B cell (primary cell): ENCODE measurements at regions not wholly inside any gene's neighbourhood (a gene's known extent, or its start where the extent isn't known, plus 50 kb on each side); places are given as distances from the start of the nearest gene placed in this dataset.
A peak's percentile ranks its signal among the peaks of the same experiment; 100 is the strongest.

Source experiments
- ATAC-seq: fragments of 200-7000 bp; cut with Tn5 transposase; one replicate; pipeline ENCODE4 v1.10.0; 2021; ENCODE audit warnings: low read depth, mild to moderate bottlenecking, moderate number of reproducible peaks, moderate library complexity
- CTCF ChIA-PET: fragments of 350-600 bp; sonication (Branson Sonifier 250); formaldehyde crosslinking; loops from one replicate; lab custom pipeline; 2021; ENCODE audit warnings: antibody characterized with exemption, inconsistent platforms; lab: Charles Lee
- POLR2A ChIA-PET: fragments of 350-600 bp; sonication (Branson Sonifier 250); formaldehyde crosslinking; loops from one replicate; lab custom pipeline; 2021; ENCODE audit warnings: antibody characterized with exemption; lab: Charles Lee
- DNase-seq: peaks from one replicate; pipeline ENCODE4 v3.0.0; 2013
- H2AFZ ChIP-seq: 2 replicates; pipeline ENCODE4 v1.6.1; 2012; ENCODE audit warnings: mild to moderate bottlenecking, low read depth, low read length; ENCODE audit not compliant: insufficient read depth, poor library complexity, severe bottlenecking
- H3K27ac ChIP-seq, 2 donors: 1 replicate in 1 of 2; 2 replicates in 1 of 2; pipeline ENCODE4 v1.5.1; 2012 to 2013; ENCODE audit warnings: low read length in 2 of 2, mild to moderate bottlenecking in 2 of 2, moderate library complexity in 1 of 2
- H3K27me3 ChIP-seq, 4 experiments: fragments of 200-600 bp in 1 of 4; sonication (generic) in 1 of 4; replicated peaks in 1 of 4; 1 replicate in 2 of 4; 2 replicates in 2 of 4; pipeline versions ENCODE4 v1.6.1 to v1.7.0; 2013 to 2016; ENCODE audit warnings: low read length in 3 of 4, mild to moderate bottlenecking in 2 of 4, mixed read lengths in 1 of 4, moderate library complexity in 1 of 4; ENCODE audit not compliant: insufficient read depth in 4 of 4, control insufficient read depth in 3 of 4; ENCODE audit errors: control extremely low read depth in 1 of 4
- H3K36me3 ChIP-seq, 2 experiments: replicated peaks in 1 of 2; 1 replicate in 1 of 2; 2 replicates in 1 of 2; pipeline versions ENCODE4 v1.6.1 to v1.7.1; 2013; ENCODE audit warnings: low read length in 1 of 2; ENCODE audit not compliant: insufficient read depth in 2 of 2, control insufficient read depth in 1 of 2; ENCODE audit errors: control extremely low read depth in 1 of 2, extremely low read depth in 1 of 2
- H3K4me1 ChIP-seq, 2 donors: fragments of 200-600 bp in 1 of 2; sonication (generic) in 1 of 2; 1 replicate in 1 of 2; 2 replicates in 1 of 2; pipeline versions ENCODE4 v1.5.1 to v1.6.1; 2013 to 2017; ENCODE audit warnings: low read length in 2 of 2; ENCODE audit not compliant: control insufficient read depth in 2 of 2, insufficient read depth in 2 of 2
- H3K4me2 ChIP-seq: replicated peaks from 2 replicates; pipeline ENCODE3; 2012; ENCODE audit warnings: mild to moderate bottlenecking, low read depth, low read length; ENCODE audit not compliant: poor library complexity, severe bottlenecking
- H3K4me3 ChIP-seq, 5 experiments: fragments of 200-600 bp in 1 of 5; sonication (generic) in 1 of 5; 1 replicate in 3 of 5; 2 replicates in 2 of 5; pipeline versions ENCODE4 v1.5.1 to v1.7.0; 2011 to 2016; ENCODE audit warnings: low read length in 4 of 5, mild to moderate bottlenecking in 4 of 5, low read depth in 2 of 5, control low read depth in 1 of 5, moderate library complexity in 1 of 5; ENCODE audit not compliant: insufficient read depth in 1 of 5; ENCODE audit errors: control extremely low read depth in 1 of 5, extremely low read depth in 1 of 5
- H3K79me2 ChIP-seq: fragments of 200-600 bp; sonication (generic); one replicate; pipeline ENCODE4 v1.6.0; 2016; ENCODE audit warnings: low read length; ENCODE audit not compliant: control insufficient read depth, insufficient read depth
- H3K9ac ChIP-seq: fragments of 200-600 bp; sonication (generic); 2 replicates; pipeline ENCODE4 v1.6.1; 2017; ENCODE audit warnings: mild to moderate bottlenecking, low read length, moderate library complexity
- H3K9me3 ChIP-seq, 3 donors: one replicate each; pipeline versions ENCODE4 v1.6.1 to v1.7.1; 2013; ENCODE audit warnings: low read length in 2 of 3; ENCODE audit not compliant: control insufficient read depth in 2 of 3, insufficient read depth in 1 of 3; ENCODE audit errors: control extremely low read depth in 1 of 3
- H4K20me1 ChIP-seq: 2 replicates; pipeline ENCODE4 v1.6.0; 2012; ENCODE audit warnings: mild to moderate bottlenecking, low read length; ENCODE audit not compliant: insufficient read depth, control insufficient read depth, poor library complexity, severe bottlenecking
- H3K27ac Mint-ChIP-seq: one replicate; pipeline ENCODE4 v1.8.0; 2021; ENCODE audit warnings: mixed read lengths
- H3K27me3 Mint-ChIP-seq: one replicate; pipeline ENCODE4 v1.8.0; 2021; ENCODE audit warnings: mixed read lengths
- H3K4me1 Mint-ChIP-seq: one replicate; pipeline ENCODE4 v1.8.0; 2021; ENCODE audit warnings: mixed read lengths
- H3K4me3 Mint-ChIP-seq: one replicate; pipeline ENCODE4 v1.8.0; 2021; ENCODE audit warnings: mixed read lengths
- H3K9me3 Mint-ChIP-seq: one replicate; pipeline ENCODE4 v1.8.0; 2022; ENCODE audit warnings: mixed read lengths; ENCODE audit not compliant: insufficient read depth
- EZH2 ChIP-seq: IDR thresholded peaks from 2 replicates; pipeline ENCODE4 v1.6.1; 2012; ENCODE audit warnings: borderline replicate concordance, low read depth, mild to moderate bottlenecking, moderate library complexity, low read length; ENCODE audit not compliant: insufficient read depth, poor library complexity, severe bottlenecking
- WGBS: methylation state at CpG from one replicate; pipeline ENCODE4 v1.1.5; 2013; ENCODE audit warnings: missing lambda C conversion rate; ENCODE audit not compliant: insufficient coverage; 5-methylcytosine and 5-hydroxymethylcytosine counted together
- intact Hi-C: fragments of 100-400 bp; cut with micrococcal nuclease; formaldehyde crosslinking; loops from one replicate; pipeline ENCODE4 v1.10.0; 2022
- TF ChIP-seq, protein P1 (sequence below): fragments of 200-600 bp; IDR thresholded peaks from one replicate; pipeline ENCODE4 v1.8.0; 2022; ENCODE audit warnings: antibody characterized with exemption, mild to moderate bottlenecking

DNA sequence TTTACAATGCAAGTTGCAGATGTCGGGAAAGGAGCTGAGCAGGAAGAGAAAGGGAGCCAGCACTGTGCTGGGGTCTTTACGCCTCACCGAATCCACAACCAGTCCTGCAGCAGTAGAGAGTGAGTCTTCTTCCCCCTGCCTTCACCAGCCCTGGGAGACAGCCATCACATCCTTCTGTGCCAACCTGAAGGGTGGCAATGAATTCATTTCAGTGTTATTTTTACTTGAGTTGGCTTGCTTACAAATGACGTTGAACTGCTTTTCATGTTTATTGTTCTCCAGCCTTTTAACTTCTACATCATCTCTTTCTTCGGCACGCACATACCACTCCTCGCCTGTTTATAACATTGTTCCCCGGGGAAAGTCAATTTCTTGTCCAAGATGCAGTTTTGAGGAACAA lies 77.1 kb downstream of the TRIM42 start:
- Histone ChIP-seq H3K27me3 (peaks cover 0 to 5% (median 2%) of the 10 kb centered on the region in 4 experiments), H3K27ac (no peak overlapping the region), H3K4me2 (peak overlapping the region; percentile 2), H3K79me2 (no peaks in the 10 kb centered on the region), H4K20me1 (no peaks in the 10 kb centered on the region), H3K36me3 (no peaks in the 10 kb centered on the region), H2AFZ (no peak overlapping the region), H3K4me1 (peaks cover 31% of the 10 kb centered on the region in 2 donors), H3K9me3 (no peaks in the 10 kb centered on the region), H3K4me3 (no peak overlapping the region), H3K9ac (no peak overlapping the region)
- WGBS: 47% methylated on average over 6 of the region's 8 CpGs
- intact Hi-C loops: no loop called here
- no peak for ATAC-seq
- no peak for DNase-seq
- H3K27me3 Mint-ChIP-seq: peaks cover 14% of the 10 kb centered on the region
- H3K27ac Mint-ChIP-seq: no peak overlapping the region
- no peaks in the 10 kb centered on the region for H3K9me3 Mint-ChIP-seq
- H3K4me3 Mint-ChIP-seq: peak overlapping the region; percentile 44
- ChIA-PET POLR2A (no interaction called here), CTCF (no interaction called here)
- H3K4me1 Mint-ChIP-seq: peaks cover 48% of the 10 kb centered on the region
- TF ChIP-seq EZH2: no peak
- TF ChIP-seq, protein P1, sequence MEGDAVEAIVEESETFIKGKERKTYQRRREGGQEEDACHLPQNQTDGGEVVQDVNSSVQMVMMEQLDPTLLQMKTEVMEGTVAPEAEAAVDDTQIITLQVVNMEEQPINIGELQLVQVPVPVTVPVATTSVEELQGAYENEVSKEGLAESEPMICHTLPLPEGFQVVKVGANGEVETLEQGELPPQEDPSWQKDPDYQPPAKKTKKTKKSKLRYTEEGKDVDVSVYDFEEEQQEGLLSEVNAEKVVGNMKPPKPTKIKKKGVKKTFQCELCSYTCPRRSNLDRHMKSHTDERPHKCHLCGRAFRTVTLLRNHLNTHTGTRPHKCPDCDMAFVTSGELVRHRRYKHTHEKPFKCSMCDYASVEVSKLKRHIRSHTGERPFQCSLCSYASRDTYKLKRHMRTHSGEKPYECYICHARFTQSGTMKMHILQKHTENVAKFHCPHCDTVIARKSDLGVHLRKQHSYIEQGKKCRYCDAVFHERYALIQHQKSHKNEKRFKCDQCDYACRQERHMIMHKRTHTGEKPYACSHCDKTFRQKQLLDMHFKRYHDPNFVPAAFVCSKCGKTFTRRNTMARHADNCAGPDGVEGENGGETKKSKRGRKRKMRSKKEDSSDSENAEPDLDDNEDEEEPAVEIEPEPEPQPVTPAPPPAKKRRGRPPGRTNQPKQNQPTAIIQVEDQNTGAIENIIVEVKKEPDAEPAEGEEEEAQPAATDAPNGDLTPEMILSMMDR: no peak

DNA sequence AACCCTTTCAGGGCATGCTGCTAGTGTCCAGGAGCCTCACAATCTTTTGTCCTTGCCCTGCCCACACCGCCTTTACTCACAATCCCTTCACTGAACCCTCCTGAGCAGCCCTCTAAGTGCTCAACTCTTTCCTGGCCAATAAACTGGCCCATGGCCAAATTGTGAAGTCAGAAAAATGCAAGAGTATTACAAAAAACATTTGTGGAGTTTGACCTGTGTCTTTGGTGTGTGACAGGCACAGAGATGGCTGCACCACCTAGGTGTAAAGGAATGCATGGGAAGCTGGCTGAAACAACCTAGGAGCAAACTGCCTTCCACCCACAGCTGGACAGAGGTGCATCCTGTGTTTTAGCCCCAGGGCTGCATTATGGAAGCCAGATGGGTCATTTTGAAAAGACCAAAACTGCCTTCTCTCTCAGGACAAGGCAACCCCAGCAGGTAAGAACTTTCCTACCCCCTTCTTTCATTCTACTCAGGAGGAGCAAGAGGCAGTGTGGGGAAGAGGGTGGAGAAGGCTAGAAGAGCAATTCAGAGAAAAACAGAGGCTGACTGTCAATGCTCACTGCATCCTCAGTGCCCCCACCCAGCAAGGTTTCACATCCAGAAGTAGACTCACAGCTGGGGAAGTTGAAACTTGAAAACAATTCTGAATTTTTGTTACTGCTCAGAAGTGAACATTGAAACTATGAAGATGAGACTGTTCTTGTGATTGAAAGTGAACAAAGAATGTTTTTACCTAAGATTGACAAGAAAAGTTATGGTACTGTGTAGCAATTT lies 78.6 kb downstream of the TRIM42 start:
- H3K9me3 Mint-ChIP-seq: no peaks in the 10 kb centered on the region
- no peak overlapping the region for H3K4me3 ChIP-seq
- WGBS: 88% methylated on average over 1 of the region's 1 CpG
- H3K79me2 ChIP-seq: no peaks in the 10 kb centered on the region
- H3K4me1 ChIP-seq: peaks cover 31% of the 10 kb centered on the region in 2 donors
- H3K9me3 ChIP-seq: no peaks in the 10 kb centered on the region
- peaks cover 10% of the 10 kb centered on the region for H3K27me3 Mint-ChIP-seq
- H4K20me1 ChIP-seq: no peaks in the 10 kb centered on the region
- H3K4me1 Mint-ChIP-seq: peaks cover 55% of the 10 kb centered on the region
- intact Hi-C loops: no loop called here
- ChIA-PET CTCF (no interaction called here), POLR2A (no interaction called here)
- peak overlapping the region in 1 of 2 donors; percentile 10 for H3K27ac ChIP-seq
- H3K4me2 ChIP-seq: peak overlapping the region; percentile 28
- no peak for TF ChIP-seq EZH2
- TF ChIP-seq, protein P1: no peak
- DNase-seq (no peak), ATAC-seq (peak; percentile 33)
- H3K9ac ChIP-seq: no peak overlapping the region
- no peak overlapping the region for H2AFZ ChIP-seq
- no peaks in the 10 kb centered on the region for H3K27me3 ChIP-seq
- peak overlapping the region; percentile 33 for H3K4me3 Mint-ChIP-seq
- H3K27ac Mint-ChIP-seq: peak overlapping the region; percentile 75
- H3K36me3 ChIP-seq: no peaks in the 10 kb centered on the region
